Left lung (tissue), 4 donors: ENCODE measurements at regions not wholly inside any gene's neighbourhood (a gene's known extent, or its start where the extent isn't known, plus 50 kb on each side); places are given as distances from the start of the nearest gene placed in this dataset.

Source experiments
- ATAC-seq: fragments of 200-7000 bp; cut with Tn5 transposase; one replicate; pipeline ENCODE4 v1.9.1; 2020; ENCODE audit warnings: moderate library complexity
- DNase-seq, 4 donors: peaks; one replicate each; pipeline ENCODE4 v3.0.0-alpha.2; 2013 to 2020
- H3K27ac ChIP-seq, 2 donors: fragments of 200-600 bp; sonication (generic) in 1 of 2; one replicate each; pipeline versions ENCODE4 v1.5.0 to v1.8.0; 2020 to 2021
- H3K27me3 ChIP-seq, 2 donors: fragments of 200-600 bp; sonication (generic) in 1 of 2; one replicate each; pipeline versions ENCODE4 v1.5.0 to v1.8.0; 2020 to 2021
- H3K36me3 ChIP-seq, 2 donors: fragments of 200-600 bp; sonication (generic) in 1 of 2; one replicate each; pipeline versions ENCODE4 v1.5.0 to v1.8.0; 2020 to 2021
- H3K4me1 ChIP-seq, 2 donors: fragments of 200-600 bp; one replicate each; pipeline ENCODE4 v1.8.0; 2021
- H3K4me3 ChIP-seq, 2 donors: fragments of 200-600 bp; sonication (generic) in 1 of 2; one replicate each; pipeline versions ENCODE4 v1.5.0 to v1.8.0; 2020 to 2021; ENCODE audit warnings: mild to moderate bottlenecking in 1 of 2
- H3K9me3 ChIP-seq, 2 donors: fragments of 200-600 bp; sonication (generic) in 1 of 2; one replicate each; pipeline versions ENCODE4 v1.5.0 to v1.8.0; 2020 to 2021
- CTCF ChIP-seq, 2 donors: fragments of 200-600 bp; sonication (generic) in 1 of 2; IDR thresholded peaks; one replicate each; pipeline versions ENCODE4 v1.5.0 to v1.8.0; 2021; ENCODE audit warnings: antibody characterized with exemption in 2 of 2
- intact Hi-C, 2 donors: fragments of 100-400 bp; cut with DNase I; formaldehyde crosslinking; loops; one replicate each; pipeline versions ENCODE4 v1.11.2 to v1.14.2; 2022
- donor health status: DM: no; HTN: yes; CAD: no.
- donor health status: DM: no; HTN: no; CAD: no.

- no peak for TF ChIP-seq CTCF (IDR thresholded peaks at IDR 0.05)
- H3K9me3 ChIP-seq: no peaks in the 10 kb centered on the region
- DNase-seq: no peak
- intact Hi-C loops: no loop called here
- H3K27ac ChIP-seq: no peak overlapping the region
- no peak overlapping the region for H3K4me3 ChIP-seq
- peaks cover 16 to 21% of the 10 kb centered on the region in 2 donors for H3K4me1 ChIP-seq
- no peak for ATAC-seq
- no peaks in the 10 kb centered on the region for H3K27me3 ChIP-seq
- no peaks in the 10 kb centered on the region for H3K36me3 ChIP-seq
These were observed 71.3 kb downstream of the CPN2 start for GRCh38 chr3:194279701-194280360.

DNA sequence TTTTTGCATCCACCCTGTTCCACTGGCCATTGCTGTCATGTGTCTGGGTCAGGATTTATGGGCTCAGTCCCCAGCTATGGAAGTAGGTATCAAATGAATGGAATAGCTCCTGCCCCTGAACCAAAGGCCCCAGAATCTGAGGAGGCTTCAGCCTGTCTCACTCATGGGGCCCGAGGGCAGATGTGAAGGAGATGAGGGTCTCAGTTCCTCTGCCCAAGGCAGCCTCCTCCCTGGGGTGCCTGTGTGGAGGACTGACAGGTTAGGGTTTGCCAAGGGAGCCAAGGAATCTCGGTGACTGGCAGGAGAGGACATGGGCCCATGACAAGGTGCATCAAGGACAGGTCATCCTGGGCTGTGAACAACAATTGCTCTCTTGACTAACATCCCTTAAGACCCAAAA is 70.4 kb downstream of the CPN2 start:
- TF ChIP-seq CTCF (IDR thresholded peaks at IDR 0.05): no peak
- Histone ChIP-seq H3K27me3 (no peaks in the 10 kb centered on the region), H3K36me3 (no peaks in the 10 kb centered on the region), H3K4me1 (peaks cover 16% of the 10 kb centered on the region in 2 donors), H3K4me3 (no peak overlapping the region), H3K9me3 (no peaks in the 10 kb centered on the region), H3K27ac (no peak overlapping the region)
- no peak for DNase-seq
- intact Hi-C loops: no loop called here
- ATAC-seq: no peak

DNA sequence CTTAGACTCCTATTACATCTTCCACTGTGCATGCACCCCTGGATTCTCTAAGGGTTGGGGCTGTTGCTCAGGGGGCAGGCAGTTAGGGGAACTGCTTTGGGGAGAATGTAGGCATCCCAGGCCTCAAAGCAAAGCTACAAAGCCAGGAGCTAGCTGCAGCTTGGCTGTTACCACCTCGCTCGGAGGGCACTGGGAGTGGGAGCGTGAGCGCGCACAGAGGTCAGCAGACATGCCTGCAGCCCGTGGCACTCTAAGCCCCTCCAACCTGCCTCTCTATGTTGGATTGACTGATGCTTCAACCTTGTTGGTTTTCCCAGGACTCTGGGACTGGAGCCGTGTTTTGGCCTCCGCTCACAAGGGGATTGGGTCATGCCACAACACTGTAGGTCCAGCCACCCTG is 69.8 kb downstream of the CPN2 start:
- Histone ChIP-seq H3K4me3 (no peak overlapping the region), H3K27ac (no peak overlapping the region), H3K36me3 (no peaks in the 10 kb centered on the region), H3K9me3 (no peaks in the 10 kb centered on the region), H3K4me1 (peaks cover 16% of the 10 kb centered on the region in 2 donors), H3K27me3 (no peaks in the 10 kb centered on the region)
- DNase-seq: no peak
- no peak for TF ChIP-seq CTCF (IDR thresholded peaks at IDR 0.05)
- ATAC-seq: no peak
- intact Hi-C loops: no loop called here

DNA sequence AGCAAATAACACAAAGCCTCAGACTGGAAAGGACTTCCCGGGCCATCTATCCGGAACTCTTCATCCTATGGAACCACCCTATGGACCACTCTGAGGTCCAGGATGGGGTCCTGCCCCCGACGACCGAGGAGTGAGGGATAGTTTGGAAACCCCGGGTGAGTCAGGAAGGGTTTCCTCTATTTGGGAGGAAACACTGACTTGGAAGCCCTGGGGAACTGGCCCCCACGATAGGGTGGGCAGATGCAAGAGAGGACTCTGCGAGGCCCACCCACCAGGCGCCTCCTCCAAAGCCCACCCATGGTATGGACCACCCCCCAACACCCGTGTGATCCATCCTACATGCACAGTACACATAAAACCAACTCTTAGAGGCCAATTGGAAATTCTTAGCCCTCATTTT is 69.4 kb downstream of the CPN2 start:
- TF ChIP-seq CTCF (IDR thresholded peaks at IDR 0.05): no peak
- Histone ChIP-seq H3K9me3 (no peaks in the 10 kb centered on the region), H3K36me3 (no peaks in the 10 kb centered on the region), H3K27me3 (no peaks in the 10 kb centered on the region), H3K4me1 (peaks cover 16% of the 10 kb centered on the region in 2 donors), H3K4me3 (no peak overlapping the region), H3K27ac (no peak overlapping the region)
- intact Hi-C loops: no loop called here
- DNase-seq (no peak), ATAC-seq (no peak)

GRCh38 chr3:194282436-194283122 is 68.5 kb downstream of the CPN2 start:
- no peaks in the 10 kb centered on the region for H3K36me3 ChIP-seq
- no peak for TF ChIP-seq CTCF (IDR thresholded peaks at IDR 0.05)
- no peak overlapping the region for H3K4me3 ChIP-seq
- DNase-seq (no peak), ATAC-seq (peak; percentile 55)
- intact Hi-C loops: no loop called here
- no peak overlapping the region for H3K27ac ChIP-seq
- H3K4me1 ChIP-seq: peaks cover 10 to 15% of the 10 kb centered on the region in 2 donors
- H3K27me3 ChIP-seq: no peaks in the 10 kb centered on the region
- H3K9me3 ChIP-seq: no peaks in the 10 kb centered on the region
